ENCODE measurements at regions not wholly inside any gene's neighbourhood (a gene's known extent, or its start where the extent isn't known, plus 50 kb on each side); places are given as distances from the start of the nearest gene placed in this dataset.

GRCh38 chr20:61120595-61121515 is 131.2 kb upstream of the CDH4 start:
- Histone ChIP-seq H3K9me3 (ENCODE audit: control insufficient read depth, low read length) (no peaks in the 10 kb centered on the region), H3K27me3 (ENCODE audit: control insufficient read depth in 1 of 2, insufficient read depth in 2 of 2, low read length in 1 of 2) (no peaks in the 10 kb centered on the region), H3K36me3 (ENCODE audit: control insufficient read depth in 1 of 2, insufficient read depth in 2 of 2, low read length in 1 of 2) (no peaks in the 10 kb centered on the region), H3K4me3 (ENCODE audit: low read length in 2 of 2) (no peak overlapping the region), H3K27ac (ENCODE audit: low read depth in 1 of 2, low read length in 2 of 2) (no peak overlapping the region), H3K4me1 (ENCODE audit: control insufficient read depth in 1 of 2, insufficient read depth in 2 of 2, low read length in 2 of 2) (no peaks in the 10 kb centered on the region)
- intact Hi-C loops (cut with DNase I), result loop anchor here in 1 of 2 donors (10.0 kb wide), 1 partner anchor 56 kb away; no protein-coding TSS in a partner anchor
- ATAC-seq (ENCODE audit: low FRiP score), result no peak
- DNase-seq, result peak in 1 of 2 donors; percentile 57
- 40 to 47% methylated on average over 17 of the region's 17 CpGs for WGBS, 2 donors

GRCh38 chr20:61121661-61122060 is 130.4 kb upstream of the CDH4 start:
- H3K9me3 ChIP-seq (ENCODE audit: control insufficient read depth, low read length), result no peaks in the 10 kb centered on the region
- DNase-seq (no peak), ATAC-seq (ENCODE audit: low FRiP score) (no peak)
- no peak overlapping the region for H3K27ac ChIP-seq (ENCODE audit: low read depth in 1 of 2, low read length in 2 of 2)
- no peaks in the 10 kb centered on the region for H3K36me3 ChIP-seq (ENCODE audit: control insufficient read depth in 1 of 2, insufficient read depth in 2 of 2, low read length in 1 of 2)
- no peaks in the 10 kb centered on the region for H3K27me3 ChIP-seq (ENCODE audit: control insufficient read depth in 1 of 2, insufficient read depth in 2 of 2, low read length in 1 of 2)
- WGBS, 2 donors, result 84 to 93% methylated on average over 8 of the region's 8 CpGs
- no peaks in the 10 kb centered on the region for H3K4me1 ChIP-seq (ENCODE audit: control insufficient read depth in 1 of 2, insufficient read depth in 2 of 2, low read length in 2 of 2)
- intact Hi-C loops (cut with DNase I), result loop anchor here in 1 of 2 donors (10.0 kb wide), 1 partner anchor 57 kb away; no protein-coding TSS in a partner anchor
- H3K4me3 ChIP-seq (ENCODE audit: low read length in 2 of 2), result no peak overlapping the region

- WGBS, 2 donors, result 59 to 73% methylated on average over 6 to 7 of the region's 7 CpGs
- H3K4me1 ChIP-seq (ENCODE audit: control insufficient read depth in 1 of 2, insufficient read depth in 2 of 2, low read length in 2 of 2), result no peaks in the 10 kb centered on the region
- no peaks in the 10 kb centered on the region for H3K27me3 ChIP-seq (ENCODE audit: control insufficient read depth in 1 of 2, insufficient read depth in 2 of 2, low read length in 1 of 2)
- H3K27ac ChIP-seq (ENCODE audit: low read depth in 1 of 2, low read length in 2 of 2), result no peak overlapping the region
- no peak for ATAC-seq (ENCODE audit: low FRiP score)
- intact Hi-C loops (cut with DNase I), result loop anchor here in 1 of 2 donors (10.0 kb wide), 1 partner anchor 58 kb away; no protein-coding TSS in a partner anchor
- H3K4me3 ChIP-seq (ENCODE audit: low read length in 2 of 2), result no peak overlapping the region
- H3K36me3 ChIP-seq (ENCODE audit: control insufficient read depth in 1 of 2, insufficient read depth in 2 of 2, low read length in 1 of 2), result no peaks in the 10 kb centered on the region
- H3K9me3 ChIP-seq (ENCODE audit: control insufficient read depth, low read length), result peaks cover 2% of the 10 kb centered on the region
- DNase-seq, result no peak
These were observed 128.8 kb upstream of the CDH4 start for GRCh38 chr20:61123286-61123685.

- Histone ChIP-seq H3K9me3 (ENCODE audit: control insufficient read depth, low read length) (peaks cover 2% of the 10 kb centered on the region), H3K4me3 (ENCODE audit: low read length in 2 of 2) (no peak overlapping the region), H3K27ac (ENCODE audit: low read depth in 1 of 2, low read length in 2 of 2) (no peak overlapping the region), H3K27me3 (ENCODE audit: control insufficient read depth in 1 of 2, insufficient read depth in 2 of 2, low read length in 1 of 2) (no peaks in the 10 kb centered on the region), H3K4me1 (ENCODE audit: control insufficient read depth in 1 of 2, insufficient read depth in 2 of 2, low read length in 2 of 2) (no peaks in the 10 kb centered on the region), H3K36me3 (ENCODE audit: control insufficient read depth in 1 of 2, insufficient read depth in 2 of 2, low read length in 1 of 2) (no peaks in the 10 kb centered on the region)
- no peak for DNase-seq
- intact Hi-C loops (cut with DNase I), result loop anchor here in 1 of 2 donors (10.0 kb wide), 1 partner anchor 59 kb away; no protein-coding TSS in a partner anchor
- no peak for ATAC-seq (ENCODE audit: low FRiP score)
- 84 to 86% methylated on average over 16 of the region's 16 CpGs for WGBS, 2 donors
These were observed 128.2 kb upstream of the CDH4 start for GRCh38 chr20:61123751-61124368.

- H3K4me1 ChIP-seq (ENCODE audit: control insufficient read depth in 1 of 2, insufficient read depth in 2 of 2, low read length in 2 of 2), result no peaks in the 10 kb centered on the region
- intact Hi-C loops (cut with DNase I), result loop anchor here in 1 of 2 donors (10.0 kb wide), 1 partner anchor 60 kb away; no protein-coding TSS in a partner anchor
- no peaks in the 10 kb centered on the region for H3K27me3 ChIP-seq (ENCODE audit: control insufficient read depth in 1 of 2, insufficient read depth in 2 of 2, low read length in 1 of 2)
- DNase-seq (no peak), ATAC-seq (ENCODE audit: low FRiP score) (no peak)
- H3K4me3 ChIP-seq (ENCODE audit: low read length in 2 of 2), result no peak overlapping the region
- H3K9me3 ChIP-seq (ENCODE audit: control insufficient read depth, low read length), result peaks cover 2% of the 10 kb centered on the region
- H3K36me3 ChIP-seq (ENCODE audit: control insufficient read depth in 1 of 2, insufficient read depth in 2 of 2, low read length in 1 of 2), result no peaks in the 10 kb centered on the region
- 93 to 95% methylated on average over 9 of the region's 9 CpGs for WGBS, 2 donors
- no peak overlapping the region for H3K27ac ChIP-seq (ENCODE audit: low read depth in 1 of 2, low read length in 2 of 2)
These were observed 127.0 kb upstream of the CDH4 start for GRCh38 chr20:61125076-61125475.

GRCh38 chr20:61125546-61126180 is 126.4 kb upstream of the CDH4 start:
- DNase-seq (no peak), ATAC-seq (ENCODE audit: low FRiP score) (no peak)
- WGBS, 2 donors, result 58 to 72% methylated on average over 14 of the region's 14 CpGs
- Histone ChIP-seq H3K27ac (ENCODE audit: low read depth in 1 of 2, low read length in 2 of 2) (no peak overlapping the region), H3K36me3 (ENCODE audit: control insufficient read depth in 1 of 2, insufficient read depth in 2 of 2, low read length in 1 of 2) (no peaks in the 10 kb centered on the region), H3K9me3 (ENCODE audit: control insufficient read depth, low read length) (peaks cover 2% of the 10 kb centered on the region), H3K27me3 (ENCODE audit: control insufficient read depth in 1 of 2, insufficient read depth in 2 of 2, low read length in 1 of 2) (no peaks in the 10 kb centered on the region), H3K4me1 (ENCODE audit: control insufficient read depth in 1 of 2, insufficient read depth in 2 of 2, low read length in 2 of 2) (no peaks in the 10 kb centered on the region), H3K4me3 (ENCODE audit: low read length in 2 of 2) (no peak overlapping the region)
- intact Hi-C loops (cut with DNase I), result loop anchor here in 1 of 2 donors (10.0 kb wide), 1 partner anchor 61 kb away; no protein-coding TSS in a partner anchor

- no peak overlapping the region for H3K27ac ChIP-seq (ENCODE audit: low read depth in 1 of 2, low read length in 2 of 2)
- no peak overlapping the region for H3K4me3 ChIP-seq (ENCODE audit: low read length in 2 of 2)
- 89% methylated on average over 21 of the region's 21 CpGs for WGBS, 2 donors
- H3K27me3 ChIP-seq (ENCODE audit: control insufficient read depth in 1 of 2, insufficient read depth in 2 of 2, low read length in 1 of 2), result no peaks in the 10 kb centered on the region
- no peaks in the 10 kb centered on the region for H3K36me3 ChIP-seq (ENCODE audit: control insufficient read depth in 1 of 2, insufficient read depth in 2 of 2, low read length in 1 of 2)
- no peaks in the 10 kb centered on the region for H3K4me1 ChIP-seq (ENCODE audit: control insufficient read depth in 1 of 2, insufficient read depth in 2 of 2, low read length in 2 of 2)
- H3K9me3 ChIP-seq (ENCODE audit: control insufficient read depth, low read length), result peaks cover 2% of the 10 kb centered on the region
- ATAC-seq (ENCODE audit: low FRiP score) (no peak), DNase-seq (no peak)
- intact Hi-C loops (cut with DNase I), result loop anchor here in 1 of 2 donors (10.0 kb wide), 1 partner anchor 62 kb away; no protein-coding TSS in a partner anchor
These were observed 125.5 kb upstream of the CDH4 start for GRCh38 chr20:61126369-61127195.
